ENCODE measurements at regions not wholly inside any gene's neighbourhood (a gene's known extent, or its start where the extent isn't known, plus 50 kb on each side); places are given as distances from the start of the nearest gene placed in this dataset.

DNA sequence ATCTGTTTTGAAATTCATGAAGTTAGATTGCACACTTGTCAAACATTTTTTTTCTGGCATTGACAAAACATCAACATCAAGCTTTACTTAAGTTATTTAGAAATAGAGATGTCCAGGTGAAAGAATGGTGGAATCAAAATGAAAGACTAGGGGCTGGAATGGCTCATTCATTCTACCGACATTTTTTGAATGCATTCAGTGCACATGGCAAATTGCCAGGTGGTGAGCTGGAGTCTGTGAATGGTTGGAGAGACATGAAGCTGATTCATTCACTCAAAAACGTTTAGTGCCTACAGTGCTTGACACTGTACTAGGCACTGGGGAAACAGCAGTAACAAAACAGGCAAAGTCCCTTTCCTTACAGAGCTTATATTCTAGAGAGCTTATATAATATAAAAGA is 292.4 kb downstream of the PPP1R2C start:
- TF ChIP-seq POLR2A (IDR thresholded peaks at IDR 0.05), result no peak
- TF ChIP-seq, protein P1, sequence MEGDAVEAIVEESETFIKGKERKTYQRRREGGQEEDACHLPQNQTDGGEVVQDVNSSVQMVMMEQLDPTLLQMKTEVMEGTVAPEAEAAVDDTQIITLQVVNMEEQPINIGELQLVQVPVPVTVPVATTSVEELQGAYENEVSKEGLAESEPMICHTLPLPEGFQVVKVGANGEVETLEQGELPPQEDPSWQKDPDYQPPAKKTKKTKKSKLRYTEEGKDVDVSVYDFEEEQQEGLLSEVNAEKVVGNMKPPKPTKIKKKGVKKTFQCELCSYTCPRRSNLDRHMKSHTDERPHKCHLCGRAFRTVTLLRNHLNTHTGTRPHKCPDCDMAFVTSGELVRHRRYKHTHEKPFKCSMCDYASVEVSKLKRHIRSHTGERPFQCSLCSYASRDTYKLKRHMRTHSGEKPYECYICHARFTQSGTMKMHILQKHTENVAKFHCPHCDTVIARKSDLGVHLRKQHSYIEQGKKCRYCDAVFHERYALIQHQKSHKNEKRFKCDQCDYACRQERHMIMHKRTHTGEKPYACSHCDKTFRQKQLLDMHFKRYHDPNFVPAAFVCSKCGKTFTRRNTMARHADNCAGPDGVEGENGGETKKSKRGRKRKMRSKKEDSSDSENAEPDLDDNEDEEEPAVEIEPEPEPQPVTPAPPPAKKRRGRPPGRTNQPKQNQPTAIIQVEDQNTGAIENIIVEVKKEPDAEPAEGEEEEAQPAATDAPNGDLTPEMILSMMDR (IDR thresholded peaks at IDR 0.05), result no peak

Measured in Peyer's patch (tissue), 4 donors.